ENCODE measurements at regions not wholly inside any gene's neighbourhood (a gene's known extent, or its start where the extent isn't known, plus 50 kb on each side); places are given as distances from the start of the nearest gene placed in this dataset.

- no peak overlapping the region for H3K4me3 ChIP-seq
- H4K20me1 ChIP-seq = no peaks in the 10 kb centered on the region
- H3K27me3 ChIP-seq = no peaks in the 10 kb centered on the region
- H3K9ac ChIP-seq = no peak overlapping the region
- H3K36me3 ChIP-seq = no peaks in the 10 kb centered on the region
- no peak for TF ChIP-seq Cebpa-rat (IDR thresholded peaks at IDR 0.05)
- peaks cover 9% of the 10 kb centered on the region for H3K4me1 ChIP-seq
- peak overlapping the region; percentile 29; the same call in 1 of the 2 replicates for H3K4me2 ChIP-seq
- H3K27ac ChIP-seq = no peak overlapping the region
- H3K9me3 ChIP-seq = no peaks in the 10 kb centered on the region
Observed at GRCh38 chr5:175275097-175275496, 168.9 kb downstream of the DRD1 start.

- Histone ChIP-seq H3K27ac (no peak overlapping the region), H3K36me3 (no peaks in the 10 kb centered on the region), H3K9ac (no peak overlapping the region), H3K4me3 (no peak overlapping the region), H3K27me3 (no peaks in the 10 kb centered on the region), H4K20me1 (no peaks in the 10 kb centered on the region), H3K4me2 (no peak overlapping the region), H3K4me1 (peaks cover 9% of the 10 kb centered on the region), H3K9me3 (no peaks in the 10 kb centered on the region)
- no peak for TF ChIP-seq Cebpa-rat (IDR thresholded peaks at IDR 0.05)
Observed at GRCh38 chr5:175274171-175274570, 169.8 kb downstream of the DRD1 start.

- no peaks in the 10 kb centered on the region for H3K4me1 ChIP-seq
- H3K36me3 ChIP-seq = no peaks in the 10 kb centered on the region
- H3K4me2 ChIP-seq = no peak overlapping the region
- H3K9me3 ChIP-seq = no peaks in the 10 kb centered on the region
- H3K27ac ChIP-seq = no peak overlapping the region
- H3K27me3 ChIP-seq = no peaks in the 10 kb centered on the region
- no peak overlapping the region for H3K9ac ChIP-seq
- no peaks in the 10 kb centered on the region for H4K20me1 ChIP-seq
- H3K4me3 ChIP-seq = no peak overlapping the region
- TF ChIP-seq Cebpa-rat (IDR thresholded peaks at IDR 0.05) = no peak
Observed at GRCh38 chr5:175264406-175264805, 179.6 kb downstream of the DRD1 start.

- Histone ChIP-seq H3K4me2 (no peak overlapping the region), H3K9me3 (no peaks in the 10 kb centered on the region), H3K9ac (no peak overlapping the region), H4K20me1 (no peaks in the 10 kb centered on the region), H3K36me3 (no peaks in the 10 kb centered on the region), H3K27ac (no peak overlapping the region), H3K4me1 (no peaks in the 10 kb centered on the region), H3K4me3 (no peak overlapping the region), H3K27me3 (no peaks in the 10 kb centered on the region)
- TF ChIP-seq Cebpa-rat (IDR thresholded peaks at IDR 0.05) = no peak
Observed at GRCh38 chr5:175263776-175264175, 180.2 kb downstream of the DRD1 start.

GRCh38 chr5:175261526-175261925 lies 182.5 kb downstream of the DRD1 start:
- Histone ChIP-seq H3K4me1 (no peaks in the 10 kb centered on the region), H3K4me3 (no peak overlapping the region), H3K9me3 (no peaks in the 10 kb centered on the region), H3K36me3 (no peaks in the 10 kb centered on the region), H3K27me3 (no peaks in the 10 kb centered on the region), H3K4me2 (no peak overlapping the region), H3K9ac (no peak overlapping the region), H3K27ac (no peak overlapping the region), H4K20me1 (no peaks in the 10 kb centered on the region)
- no peak for TF ChIP-seq Cebpa-rat (IDR thresholded peaks at IDR 0.05)

GRCh38 chr5:175261037-175261436 lies 182.9 kb downstream of the DRD1 start:
- H3K4me2 ChIP-seq = no peak overlapping the region
- H4K20me1 ChIP-seq = no peaks in the 10 kb centered on the region
- no peaks in the 10 kb centered on the region for H3K9me3 ChIP-seq
- no peak for TF ChIP-seq Cebpa-rat (IDR thresholded peaks at IDR 0.05)
- H3K27me3 ChIP-seq = no peaks in the 10 kb centered on the region
- no peak overlapping the region for H3K27ac ChIP-seq
- H3K4me3 ChIP-seq = no peak overlapping the region
- no peaks in the 10 kb centered on the region for H3K36me3 ChIP-seq
- H3K9ac ChIP-seq = no peak overlapping the region
- H3K4me1 ChIP-seq = no peaks in the 10 kb centered on the region

GRCh38 chr5:175257847-175258194 lies 186.2 kb downstream of the DRD1 start:
- no peak overlapping the region for H3K27ac ChIP-seq
- H3K9ac ChIP-seq = no peak overlapping the region
- no peaks in the 10 kb centered on the region for H3K27me3 ChIP-seq
- no peak overlapping the region for H3K4me3 ChIP-seq
- TF ChIP-seq Cebpa-rat (IDR thresholded peaks at IDR 0.05) = no peak
- no peaks in the 10 kb centered on the region for H3K9me3 ChIP-seq
- H3K4me1 ChIP-seq = peaks cover 17% of the 10 kb centered on the region
- no peak overlapping the region for H3K4me2 ChIP-seq
- H3K36me3 ChIP-seq = no peaks in the 10 kb centered on the region
- H4K20me1 ChIP-seq = no peaks in the 10 kb centered on the region

- Histone ChIP-seq H3K27ac (no peak overlapping the region), H3K27me3 (no peaks in the 10 kb centered on the region; the same call in 1 of the 2 replicates), H3K4me2 (no peak overlapping the region), H4K20me1 (no peaks in the 10 kb centered on the region), H3K4me1 (peaks cover 17% of the 10 kb centered on the region), H3K9me3 (no peaks in the 10 kb centered on the region), H3K36me3 (no peaks in the 10 kb centered on the region), H3K4me3 (no peak overlapping the region), H3K9ac (no peak overlapping the region)
- TF ChIP-seq Cebpa-rat (IDR thresholded peaks at IDR 0.05) = no peak
Observed at GRCh38 chr5:175257128-175257846, 186.7 kb downstream of the DRD1 start.

- Histone ChIP-seq H3K4me2 (peak overlapping the region; percentile 51), H3K4me1 (peaks cover 30% of the 10 kb centered on the region)
- no peak for TF ChIP-seq Cebpa-rat (IDR thresholded peaks at IDR 0.05)
Observed at GRCh38 chr5:175254155-175254554, 189.8 kb downstream of the DRD1 start.

GRCh38 chr5:175253597-175253996 lies 190.4 kb downstream of the DRD1 start:
- Histone ChIP-seq H3K9ac (no peak overlapping the region), H3K4me3 (no peak overlapping the region), H3K36me3 (no peaks in the 10 kb centered on the region), H3K4me1 (peaks cover 30% of the 10 kb centered on the region), H3K27ac (no peak overlapping the region), H3K4me2 (peak overlapping the region; percentile 51), H3K9me3 (no peaks in the 10 kb centered on the region), H4K20me1 (no peaks in the 10 kb centered on the region), H3K27me3 (no peaks in the 10 kb centered on the region; the same call in 1 of the 2 replicates)
- TF ChIP-seq Cebpa-rat (IDR thresholded peaks at IDR 0.05) = no peak

More at GRCh38 chr5:175254155-175254554, 189.8 kb downstream of the DRD1 start:
- H3K9me3 ChIP-seq = no peaks in the 10 kb centered on the region
- H4K20me1 ChIP-seq = no peaks in the 10 kb centered on the region
- no peaks in the 10 kb centered on the region; the same call in 1 of the 2 replicates for H3K27me3 ChIP-seq
- H3K36me3 ChIP-seq = no peaks in the 10 kb centered on the region
- no peak overlapping the region for H3K9ac ChIP-seq
- no peak overlapping the region for H3K4me3 ChIP-seq
- no peak overlapping the region for H3K27ac ChIP-seq
